Activated naive CD8-positive, alpha-beta T cell treated with anti-CD3 and anti-CD28 coated beads for 36 hours (primary cell): ENCODE measurements at regions not wholly inside any gene's neighbourhood (a gene's known extent, or its start where the extent isn't known, plus 50 kb on each side); places are given as distances from the start of the nearest gene placed in this dataset.

Source experiments
- DNase-seq: peaks from one replicate; pipeline ENCODE4 v3.0.0; 2021
- H3K27ac Mint-ChIP-seq: one replicate; pipeline ENCODE4 v1.8.0; 2022; ENCODE audit warnings: mild to moderate bottlenecking, moderate library complexity, mixed read lengths
- H3K27me3 Mint-ChIP-seq: one replicate; pipeline ENCODE4 v1.8.0; 2022; ENCODE audit warnings: mild to moderate bottlenecking, mixed read lengths
- H3K36me3 Mint-ChIP-seq: one replicate; pipeline ENCODE4 v1.8.0; 2021; ENCODE audit warnings: mild to moderate bottlenecking, mixed read lengths
- H3K4me1 Mint-ChIP-seq: one replicate; pipeline ENCODE4 v1.8.0; 2021; ENCODE audit warnings: mixed read lengths
- H3K4me3 Mint-ChIP-seq: one replicate; pipeline ENCODE4 v1.8.0; 2022; ENCODE audit warnings: mild to moderate bottlenecking, moderate library complexity, mixed read lengths
- H3K9me3 Mint-ChIP-seq: one replicate; pipeline ENCODE4 v1.8.0; 2022; ENCODE audit warnings: mixed read lengths

DNA sequence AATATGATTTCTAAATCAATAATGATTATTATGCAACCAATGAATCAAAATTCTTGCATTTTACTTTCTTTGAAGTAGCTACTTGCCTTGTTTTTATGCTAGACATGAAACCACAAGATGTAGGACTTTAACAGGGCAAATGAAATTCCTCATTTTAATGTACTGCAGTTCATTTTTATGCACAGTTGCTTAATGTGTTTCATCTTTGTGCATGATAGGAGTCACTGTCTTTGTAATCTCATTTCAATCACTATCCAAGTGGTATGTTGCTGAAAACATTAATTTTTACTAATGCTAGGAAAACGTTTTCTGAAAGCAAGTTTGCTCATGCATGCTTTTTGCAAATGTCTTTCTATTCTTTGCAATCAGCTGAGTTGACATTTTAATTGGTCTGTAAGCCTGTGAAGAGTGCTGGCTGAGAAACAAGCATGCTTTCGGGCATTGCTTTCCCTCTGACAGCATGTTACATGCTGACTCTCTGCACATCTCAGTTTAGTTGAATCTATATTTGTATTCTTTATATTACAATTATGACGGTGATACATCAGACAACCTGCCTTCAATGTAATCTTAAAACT is 535.0 kb upstream of the CDH18 start:
- Mint-ChIP-seq H3K36me3 (no peaks in the 10 kb centered on the region), H3K4me3 (no peak overlapping the region), H3K27ac (no peak overlapping the region), H3K4me1 (no peaks in the 10 kb centered on the region), H3K27me3 (no peaks in the 10 kb centered on the region), H3K9me3 (peaks cover 1% of the 10 kb centered on the region)
- DNase-seq = no peak

DNA sequence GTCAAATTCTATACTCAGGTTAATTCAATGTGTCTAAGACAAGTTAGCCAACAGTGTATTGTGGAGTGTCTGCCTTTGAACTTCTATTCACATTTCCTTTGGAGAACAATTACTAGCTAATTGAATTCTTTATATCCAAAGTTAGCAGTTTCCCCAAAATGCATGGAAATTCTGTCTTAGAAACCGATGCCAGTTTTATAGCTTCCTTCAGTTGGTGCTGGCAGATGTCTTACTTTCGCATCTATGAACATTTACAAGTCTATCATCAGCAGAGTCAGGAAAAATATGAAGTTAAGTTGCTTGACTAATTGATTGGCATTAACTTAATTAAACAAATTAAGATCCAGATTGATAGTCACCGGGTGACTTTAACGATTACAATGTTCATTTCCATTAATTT is 527.6 kb upstream of the CDH18 start:
- Mint-ChIP-seq H3K4me3 (no peak overlapping the region), H3K9me3 (peaks cover 4% of the 10 kb centered on the region), H3K36me3 (no peaks in the 10 kb centered on the region), H3K4me1 (no peaks in the 10 kb centered on the region), H3K27ac (no peak overlapping the region), H3K27me3 (no peaks in the 10 kb centered on the region)
- DNase-seq = no peak

DNA sequence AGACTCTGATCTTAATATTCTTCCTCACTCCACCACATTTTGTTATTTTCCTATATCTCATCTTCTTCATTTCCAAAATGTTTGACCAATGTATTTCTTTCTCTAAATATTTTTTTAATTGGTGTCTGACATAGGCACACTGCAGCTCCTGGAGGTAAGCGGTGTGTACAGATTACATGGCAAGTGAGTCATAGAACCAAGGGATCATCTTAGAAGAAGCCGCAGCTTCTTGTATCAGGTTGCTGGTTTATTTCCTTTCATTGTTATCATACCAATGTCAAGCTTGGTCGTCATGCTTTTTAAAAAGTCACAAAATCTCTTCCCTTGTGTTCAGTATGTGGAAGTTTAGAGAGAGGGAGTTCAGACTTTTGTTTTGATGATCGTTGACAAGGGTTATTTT is 526.1 kb upstream of the CDH18 start:
- no peak overlapping the region for H3K27ac Mint-ChIP-seq
- no peaks in the 10 kb centered on the region for H3K27me3 Mint-ChIP-seq
- peaks cover 9% of the 10 kb centered on the region for H3K9me3 Mint-ChIP-seq
- no peak for DNase-seq
- no peaks in the 10 kb centered on the region for H3K36me3 Mint-ChIP-seq
- H3K4me1 Mint-ChIP-seq = no peaks in the 10 kb centered on the region
- no peak overlapping the region for H3K4me3 Mint-ChIP-seq

DNA sequence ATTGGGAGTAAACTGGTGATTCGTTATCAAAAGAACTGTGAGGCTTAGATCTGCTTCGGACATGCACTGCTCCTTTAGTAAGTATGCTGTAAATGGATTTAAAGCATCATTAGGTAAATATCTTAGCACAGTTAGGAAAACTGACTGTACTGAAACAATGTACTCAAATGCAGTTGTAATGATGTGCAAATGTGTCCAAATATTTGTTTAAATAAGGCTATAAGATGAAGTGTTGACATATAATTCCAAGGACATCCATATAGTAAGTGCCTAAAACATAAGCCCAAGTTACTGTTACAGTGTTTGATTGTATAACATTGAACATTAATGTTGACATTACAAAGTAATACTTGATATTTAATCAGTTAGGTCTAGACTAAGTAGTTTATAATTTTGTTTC is 512.5 kb upstream of the CDH18 start:
- Mint-ChIP-seq H3K27me3 (no peaks in the 10 kb centered on the region), H3K4me3 (no peak overlapping the region), H3K36me3 (no peaks in the 10 kb centered on the region), H3K4me1 (no peaks in the 10 kb centered on the region), H3K27ac (no peak overlapping the region), H3K9me3 (peaks cover 3% of the 10 kb centered on the region)
- DNase-seq = no peak

DNA sequence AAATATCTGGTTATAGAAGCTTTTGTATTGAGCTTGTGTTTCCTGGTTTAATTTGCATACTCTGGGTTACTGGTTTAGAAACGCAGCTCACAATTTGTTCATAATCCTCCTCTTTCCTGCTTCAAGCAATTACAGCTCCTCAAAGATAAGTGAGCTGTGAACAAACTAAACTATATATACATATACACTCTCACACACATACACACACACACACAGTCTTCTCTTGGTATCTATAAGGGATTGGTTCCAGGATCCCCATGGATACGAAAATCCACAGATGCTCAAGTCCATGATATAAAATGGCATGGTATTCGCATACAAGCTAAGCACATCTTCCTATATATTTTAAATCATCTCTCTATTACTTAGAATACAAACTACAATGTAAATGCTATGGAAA is 510.9 kb upstream of the CDH18 start:
- no peaks in the 10 kb centered on the region for H3K4me1 Mint-ChIP-seq
- H3K27ac Mint-ChIP-seq = no peak overlapping the region
- H3K9me3 Mint-ChIP-seq = peaks cover 2% of the 10 kb centered on the region
- no peaks in the 10 kb centered on the region for H3K36me3 Mint-ChIP-seq
- no peak overlapping the region for H3K4me3 Mint-ChIP-seq
- no peaks in the 10 kb centered on the region for H3K27me3 Mint-ChIP-seq
- DNase-seq = no peak

DNA sequence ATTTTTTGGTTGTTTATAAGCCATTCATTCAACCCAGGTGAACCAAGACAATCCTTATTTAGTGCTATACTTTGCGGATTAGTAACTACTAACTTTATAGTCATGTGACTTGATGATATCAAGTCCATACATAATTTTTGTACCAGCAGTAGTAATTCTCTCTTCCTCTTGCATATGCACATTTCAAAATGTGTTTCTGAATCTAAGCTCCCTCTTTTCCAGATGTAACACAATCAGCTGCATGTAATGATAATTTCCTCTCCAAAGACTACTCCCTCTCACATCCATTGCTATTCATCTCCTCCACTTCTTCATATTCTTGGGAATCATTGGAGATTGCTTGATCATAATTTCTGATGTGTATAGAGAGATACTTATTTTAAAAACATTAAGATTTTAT is 510.1 kb upstream of the CDH18 start:
- no peaks in the 10 kb centered on the region for H3K36me3 Mint-ChIP-seq
- H3K4me3 Mint-ChIP-seq = no peak overlapping the region
- no peak for DNase-seq
- H3K9me3 Mint-ChIP-seq = peaks cover 2% of the 10 kb centered on the region
- H3K27me3 Mint-ChIP-seq = no peaks in the 10 kb centered on the region
- H3K27ac Mint-ChIP-seq = no peak overlapping the region
- H3K4me1 Mint-ChIP-seq = no peaks in the 10 kb centered on the region

DNA sequence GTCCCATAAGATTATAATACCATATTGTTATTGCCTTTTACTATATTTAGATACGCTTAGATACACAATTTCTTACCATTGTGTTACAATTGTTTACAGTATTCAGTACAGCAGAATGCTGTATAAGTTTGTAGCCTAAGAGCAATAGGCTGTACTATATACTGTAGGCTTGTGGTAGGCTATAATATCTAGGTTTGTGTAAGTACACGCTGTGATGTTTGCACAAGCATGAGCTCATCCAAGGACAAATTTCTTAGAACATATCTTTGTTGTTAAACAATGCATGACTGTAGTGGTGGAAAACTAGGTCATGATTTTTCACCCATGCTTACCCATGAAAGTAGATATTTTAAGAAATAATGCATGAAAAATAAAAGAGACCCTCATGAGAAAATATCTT is 509.4 kb upstream of the CDH18 start:
- no peaks in the 10 kb centered on the region for H3K27me3 Mint-ChIP-seq
- no peak overlapping the region for H3K27ac Mint-ChIP-seq
- H3K4me1 Mint-ChIP-seq = no peaks in the 10 kb centered on the region
- DNase-seq = no peak
- no peak overlapping the region for H3K4me3 Mint-ChIP-seq
- H3K36me3 Mint-ChIP-seq = no peaks in the 10 kb centered on the region
- peaks cover 2% of the 10 kb centered on the region for H3K9me3 Mint-ChIP-seq

DNA sequence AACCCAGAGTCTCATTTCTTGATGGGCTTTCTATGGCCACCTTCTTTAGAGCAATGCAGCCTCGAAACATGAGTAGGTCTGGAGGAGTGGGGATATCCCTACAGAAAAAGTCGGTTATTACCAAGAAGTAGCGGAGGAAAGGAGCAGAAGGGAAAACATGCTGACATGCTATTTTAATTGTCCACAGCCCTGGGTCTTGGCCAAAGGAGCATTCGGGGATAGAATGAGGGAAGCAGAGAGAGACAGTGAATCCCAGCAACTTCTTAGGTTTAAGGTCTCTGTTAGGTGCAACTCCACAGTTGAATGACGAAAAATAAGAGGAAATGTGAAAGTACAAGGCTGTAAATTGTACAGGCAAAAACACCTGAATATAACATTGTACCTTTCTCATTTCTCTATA is 506.7 kb upstream of the CDH18 start:
- H3K27ac Mint-ChIP-seq = no peak overlapping the region
- H3K4me3 Mint-ChIP-seq = no peak overlapping the region
- H3K36me3 Mint-ChIP-seq = no peaks in the 10 kb centered on the region
- no peaks in the 10 kb centered on the region for H3K9me3 Mint-ChIP-seq
- H3K27me3 Mint-ChIP-seq = no peaks in the 10 kb centered on the region
- no peak for DNase-seq
- no peaks in the 10 kb centered on the region for H3K4me1 Mint-ChIP-seq

DNA sequence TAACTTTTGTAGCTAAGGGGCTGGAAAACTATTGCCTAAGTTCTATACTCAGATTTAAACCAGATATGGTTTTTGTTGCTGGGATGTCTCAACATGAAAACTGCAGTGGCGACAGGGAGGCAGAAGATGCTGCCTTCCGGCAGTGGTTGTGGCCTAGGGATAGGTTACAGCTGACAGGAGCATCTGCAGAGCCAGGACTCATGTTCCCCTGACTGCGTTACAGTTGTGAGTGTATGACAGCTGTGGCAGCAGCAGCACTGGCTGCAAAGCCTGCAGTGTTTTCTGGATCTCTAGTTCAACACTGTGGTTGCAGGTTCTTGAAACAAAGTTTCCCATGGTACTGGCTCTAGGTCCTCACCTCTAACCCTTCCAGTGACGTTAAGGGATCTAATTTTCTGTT is 498.8 kb upstream of the CDH18 start:
- H3K27ac Mint-ChIP-seq = no peak overlapping the region
- no peaks in the 10 kb centered on the region for H3K9me3 Mint-ChIP-seq
- DNase-seq = no peak
- H3K36me3 Mint-ChIP-seq = no peaks in the 10 kb centered on the region
- no peaks in the 10 kb centered on the region for H3K4me1 Mint-ChIP-seq
- no peak overlapping the region for H3K4me3 Mint-ChIP-seq
- H3K27me3 Mint-ChIP-seq = no peaks in the 10 kb centered on the region

DNA sequence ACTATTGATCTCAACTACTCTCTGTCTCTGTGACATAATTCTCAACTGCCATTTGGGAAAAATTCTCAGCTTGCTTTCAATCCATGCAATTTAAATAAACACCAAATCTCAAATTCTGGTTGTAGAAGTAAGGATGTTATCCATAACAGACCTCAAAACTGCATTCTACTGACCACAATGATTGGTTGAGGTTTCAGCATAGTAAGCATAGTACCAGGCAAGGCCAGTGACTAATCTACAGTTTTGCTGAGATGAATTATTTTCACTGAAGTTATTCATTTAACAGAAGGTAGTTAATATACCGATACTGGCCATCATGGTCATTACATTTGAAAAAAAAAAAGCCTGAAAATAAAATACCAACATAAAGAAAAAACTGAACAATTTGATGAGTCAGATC is 488.0 kb upstream of the CDH18 start:
- Mint-ChIP-seq H3K27me3 (no peaks in the 10 kb centered on the region), H3K4me1 (no peaks in the 10 kb centered on the region), H3K36me3 (no peaks in the 10 kb centered on the region), H3K27ac (no peak overlapping the region), H3K9me3 (peaks cover 5% of the 10 kb centered on the region), H3K4me3 (no peak overlapping the region)
- no peak for DNase-seq

DNA sequence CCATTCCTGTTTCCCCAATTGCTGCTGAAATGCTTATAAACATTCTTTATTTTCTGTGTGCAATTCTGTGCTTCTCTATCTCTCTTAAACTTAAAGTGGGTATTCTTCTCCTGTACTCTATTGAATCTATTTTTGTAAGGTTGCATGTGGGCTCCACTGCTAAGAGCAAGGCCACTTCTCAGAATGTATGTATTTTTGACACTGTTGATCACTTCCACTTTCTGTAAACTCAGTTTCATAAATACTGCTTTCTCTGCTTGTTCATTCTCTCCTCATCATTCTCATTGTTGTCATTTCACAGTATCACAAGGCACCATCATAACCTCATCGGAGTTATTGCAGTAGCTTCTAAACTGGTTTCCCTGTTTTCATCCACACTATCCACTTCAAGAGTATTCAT is 483.0 kb upstream of the CDH18 start:
- Mint-ChIP-seq H3K4me3 (no peak overlapping the region), H3K9me3 (peaks cover 2% of the 10 kb centered on the region), H3K27me3 (no peaks in the 10 kb centered on the region), H3K27ac (no peak overlapping the region), H3K36me3 (no peaks in the 10 kb centered on the region), H3K4me1 (no peaks in the 10 kb centered on the region)
- no peak for DNase-seq

DNA sequence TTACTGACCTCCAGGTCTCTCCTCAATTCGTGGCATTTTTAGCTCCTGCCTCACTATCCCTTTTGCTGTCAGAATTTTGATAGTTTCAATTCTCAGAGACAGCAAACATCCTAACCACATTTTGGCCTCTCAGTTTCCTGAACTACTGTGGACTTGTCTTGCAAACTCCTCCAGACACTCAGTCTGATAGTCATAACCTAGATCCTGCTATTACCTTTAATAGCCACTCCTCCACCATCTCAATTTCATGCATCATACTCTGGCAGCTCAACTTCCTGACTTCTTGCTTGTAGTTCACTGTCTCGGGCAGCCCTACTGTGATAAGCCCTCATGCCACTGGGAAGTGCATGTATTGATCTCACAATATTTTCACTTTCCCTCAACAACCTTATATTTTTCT is 481.8 kb upstream of the CDH18 start:
- no peak overlapping the region for H3K27ac Mint-ChIP-seq
- DNase-seq = no peak
- no peaks in the 10 kb centered on the region for H3K27me3 Mint-ChIP-seq
- peaks cover 2% of the 10 kb centered on the region for H3K9me3 Mint-ChIP-seq
- H3K4me3 Mint-ChIP-seq = no peak overlapping the region
- no peaks in the 10 kb centered on the region for H3K36me3 Mint-ChIP-seq
- no peaks in the 10 kb centered on the region for H3K4me1 Mint-ChIP-seq

DNA sequence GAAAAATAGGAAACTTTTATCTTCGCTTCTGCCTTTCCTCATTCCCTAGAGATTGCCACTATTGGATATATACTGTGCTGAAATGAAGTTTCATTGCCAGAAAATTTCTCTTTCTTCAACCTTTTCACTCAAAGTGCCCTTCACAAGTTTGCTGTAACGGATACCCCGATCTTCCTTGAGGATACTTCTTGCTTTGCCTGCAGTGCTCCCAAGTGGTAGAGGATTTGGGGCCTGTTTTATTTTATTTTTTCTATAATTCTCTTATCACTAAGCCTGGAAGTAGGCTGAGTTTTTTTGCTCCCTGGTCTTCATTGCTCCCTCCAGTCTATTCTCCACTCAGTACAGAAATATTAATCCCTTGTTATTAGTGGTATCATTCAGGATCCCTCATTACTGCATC is 481.4 kb upstream of the CDH18 start:
- DNase-seq = no peak
- Mint-ChIP-seq H3K27me3 (no peaks in the 10 kb centered on the region), H3K4me1 (no peaks in the 10 kb centered on the region), H3K27ac (no peak overlapping the region), H3K4me3 (no peak overlapping the region), H3K36me3 (no peaks in the 10 kb centered on the region), H3K9me3 (peaks cover 2% of the 10 kb centered on the region)

DNA sequence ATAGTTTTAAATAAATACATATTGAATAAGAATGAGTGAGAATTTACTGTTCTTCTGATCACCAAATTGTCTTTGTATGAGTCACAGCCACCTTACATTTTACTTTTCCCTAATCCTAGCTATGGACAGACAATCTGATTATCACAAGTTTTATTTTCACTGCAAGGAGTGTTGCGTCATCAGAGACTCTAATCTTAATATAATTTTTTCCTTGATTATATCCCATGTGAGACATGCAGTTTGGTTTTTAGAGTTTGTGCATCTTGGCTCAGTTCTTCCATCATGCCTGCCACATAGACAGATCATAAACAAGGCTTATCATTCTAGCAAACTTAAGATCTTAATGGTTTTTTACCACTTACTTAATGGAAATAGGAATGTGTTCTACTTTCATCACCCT is 478.5 kb upstream of the CDH18 start:
- Mint-ChIP-seq H3K36me3 (no peaks in the 10 kb centered on the region), H3K4me3 (no peak overlapping the region), H3K9me3 (peaks cover 6% of the 10 kb centered on the region), H3K27ac (no peak overlapping the region), H3K27me3 (no peaks in the 10 kb centered on the region), H3K4me1 (no peaks in the 10 kb centered on the region)
- no peak for DNase-seq

DNA sequence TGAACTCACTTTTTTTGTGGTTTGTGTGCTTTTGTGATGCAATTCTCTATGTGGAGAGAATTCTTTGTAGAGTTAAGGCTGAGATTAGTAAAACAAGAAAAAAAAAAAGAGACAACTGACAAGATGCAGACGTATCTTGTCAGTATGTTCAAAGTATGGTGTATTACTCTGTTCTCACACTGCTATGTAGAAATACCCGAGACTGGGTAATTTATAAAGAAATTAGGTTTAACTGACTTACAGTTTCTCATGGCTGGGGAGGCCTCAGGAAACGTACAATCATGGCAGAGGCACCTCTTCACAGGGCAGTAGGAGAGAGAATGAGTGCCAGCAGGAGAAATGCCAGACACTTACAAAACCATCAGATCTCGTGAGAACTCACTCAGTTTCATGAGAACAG is 475.2 kb upstream of the CDH18 start:
- H3K36me3 Mint-ChIP-seq = no peaks in the 10 kb centered on the region
- no peak overlapping the region for H3K27ac Mint-ChIP-seq

DNA sequence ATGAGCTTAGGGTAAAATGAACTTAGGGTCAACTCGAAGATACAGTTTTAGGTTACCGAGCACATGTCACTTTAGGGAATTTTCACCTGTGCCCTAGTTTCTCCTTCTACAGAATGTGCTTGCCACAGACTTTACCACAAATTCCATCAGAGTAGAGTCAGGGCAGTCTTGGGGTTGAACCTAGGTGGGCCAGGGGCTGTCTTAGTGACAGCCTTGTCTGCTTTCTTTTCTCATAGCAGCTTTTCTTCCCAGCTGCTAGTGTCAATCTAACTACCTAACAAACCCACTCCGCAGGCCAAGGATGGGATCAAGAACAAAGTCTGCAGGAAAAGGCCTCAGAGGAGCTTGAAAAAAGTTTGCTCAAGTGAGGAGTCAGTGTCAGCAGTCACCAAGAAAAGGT is 458.1 kb upstream of the CDH18 start:
- Mint-ChIP-seq H3K4me3 (no peak overlapping the region), H3K27me3 (no peaks in the 10 kb centered on the region), H3K4me1 (no peaks in the 10 kb centered on the region), H3K27ac (no peak overlapping the region), H3K9me3 (peaks cover 8% of the 10 kb centered on the region), H3K36me3 (no peaks in the 10 kb centered on the region)
- no peak for DNase-seq

More for the DNA sequence above, 475.2 kb upstream of the CDH18 start:
- Mint-ChIP-seq H3K9me3 (peaks cover 9% of the 10 kb centered on the region), H3K4me3 (no peak overlapping the region), H3K27me3 (no peaks in the 10 kb centered on the region), H3K4me1 (no peaks in the 10 kb centered on the region)
- no peak for DNase-seq

DNA sequence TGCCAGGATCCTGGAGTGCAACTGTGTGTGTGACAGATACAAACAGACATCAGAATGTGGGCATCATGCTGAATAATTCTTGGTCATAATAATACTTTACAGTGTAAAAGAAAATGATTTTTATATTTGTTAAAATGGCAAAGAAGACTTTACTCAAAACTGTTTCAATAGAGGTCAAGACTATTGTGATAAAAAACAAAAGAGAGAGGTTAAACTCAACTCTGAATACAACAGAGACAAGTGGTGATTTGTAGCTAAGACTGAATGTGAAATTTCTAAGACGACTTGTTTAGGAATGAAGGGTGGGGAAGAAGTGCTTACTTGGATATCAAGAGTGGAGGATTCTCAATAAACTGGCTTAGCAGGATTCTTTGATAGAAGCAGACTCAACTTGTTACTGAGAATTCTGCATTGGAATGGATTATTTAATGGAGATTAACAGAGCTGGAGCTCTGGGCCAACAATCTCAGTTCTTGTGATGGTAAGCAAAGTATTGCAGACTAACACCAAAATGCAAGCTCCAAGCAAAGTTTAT is 457.4 kb upstream of the CDH18 start:
- Mint-ChIP-seq H3K27ac (no peak overlapping the region), H3K27me3 (no peaks in the 10 kb centered on the region), H3K36me3 (no peaks in the 10 kb centered on the region), H3K4me3 (no peak overlapping the region), H3K9me3 (peaks cover 8% of the 10 kb centered on the region), H3K4me1 (no peaks in the 10 kb centered on the region)
- DNase-seq = no peak
